WTC11 (cell line): ENCODE measurements at regions not wholly inside any gene's neighbourhood (a gene's known extent, or its start where the extent isn't known, plus 50 kb on each side); places are given as distances from the start of the nearest gene placed in this dataset.

ENCODE experiments used
- ATAC-seq: fragments of 200-7000 bp; cut with Tn5 transposase; 2 replicates; pipeline ENCODE4 v1.10.0; 2021; ENCODE audit warnings: mild to moderate bottlenecking, moderate library complexity
- CTCF ChIA-PET: fragments of 300-600 bp; sonication (Branson Sonifier 250); formaldehyde crosslinking; loops from one replicate; lab custom pipeline; 2021; ENCODE audit warnings: antibody characterized with exemption; lab: Charles Lee
- POLR2A ChIA-PET: fragments of 350-600 bp; sonication (Branson Sonifier 250); formaldehyde crosslinking; loops from one replicate; lab custom pipeline; 2021; ENCODE audit warnings: antibody characterized with exemption; lab: Charles Lee
- DNase-seq: peaks from one replicate; pipeline ENCODE4 v3.0.0; 2021; ENCODE audit warnings: low spot score
- H3K27ac Mint-ChIP-seq: 2 replicates; pipeline ENCODE4 v1.8.0; 2021; ENCODE audit warnings: mixed read lengths
- H3K27me3 Mint-ChIP-seq: 2 replicates; pipeline ENCODE4 v1.8.0; 2021; ENCODE audit warnings: low read depth, mild to moderate bottlenecking, moderate library complexity, mixed read lengths
- H3K36me3 Mint-ChIP-seq: 2 replicates; pipeline ENCODE4 v1.8.0; 2021; ENCODE audit warnings: mixed read lengths
- H3K4me1 Mint-ChIP-seq: 2 replicates; pipeline ENCODE4 v1.8.0; 2022; ENCODE audit warnings: mixed read lengths
- H3K4me3 Mint-ChIP-seq: 2 replicates; pipeline ENCODE4 v1.8.0; 2021; ENCODE audit warnings: mild to moderate bottlenecking, moderate library complexity, mixed read lengths
- H3K9me3 Mint-ChIP-seq: 2 replicates; pipeline ENCODE4 v1.8.0; 2021; ENCODE audit warnings: mixed read lengths
- ATF3 ChIP-seq: sonication (generic); formaldehyde crosslinking; conservative IDR thresholded peaks from 2 replicates; pipeline ENCODE4 v1.8.1; 2022; ENCODE audit warnings: mild to moderate bottlenecking, missing genetic modification reagents
- CBFB ChIP-seq: sonication (generic); formaldehyde crosslinking; IDR thresholded peaks from 2 replicates; pipeline ENCODE4 v1.8.1; 2022; ENCODE audit warnings: mild to moderate bottlenecking, low read depth, missing genetic modification reagents
- CDX4 ChIP-seq: fragments of 250-450 bp; sonication (Bioruptor Pico); IDR thresholded peaks from 2 replicates; pipeline ENCODE4 v1.9.0; 2021; ENCODE audit warnings: moderate library complexity, mild to moderate bottlenecking, inconsistent platforms, borderline replicate concordance
- ELF4 ChIP-seq: sonication (generic); formaldehyde crosslinking; IDR thresholded peaks from 2 replicates; pipeline ENCODE4 v1.8.1; 2022; ENCODE audit warnings: low read depth, mild to moderate bottlenecking, moderate library complexity, missing genetic modification reagents
- GABPB1 ChIP-seq: sonication (generic); formaldehyde crosslinking; IDR thresholded peaks from 2 replicates; pipeline ENCODE4 v1.8.1; 2023; ENCODE audit warnings: mild to moderate bottlenecking, missing genetic modification reagents
- HMGA2 ChIP-seq: fragments of 250-450 bp; sonication (Bioruptor Pico); IDR thresholded peaks from 2 replicates; pipeline ENCODE4 v1.4.0; 2021; ENCODE audit warnings: mild to moderate bottlenecking, moderate library complexity
- PRDM15 ChIP-seq: sonication (generic); formaldehyde crosslinking; IDR thresholded peaks from 2 replicates; pipeline ENCODE4 v1.8.0; 2022; ENCODE audit warnings: missing genetic modification reagents
- RELA ChIP-seq: sonication (generic); formaldehyde crosslinking; IDR thresholded peaks from 2 replicates; pipeline ENCODE4 v1.8.1; 2022; ENCODE audit warnings: missing genetic modification reagents, mild to moderate bottlenecking, borderline replicate concordance
- SOX15 ChIP-seq: fragments of 250-450 bp; sonication (Bioruptor Pico); IDR thresholded peaks from 2 replicates; pipeline ENCODE4 v1.9.0; 2021; ENCODE audit warnings: mild to moderate bottlenecking
- STAT6 ChIP-seq: sonication (generic); formaldehyde crosslinking; conservative IDR thresholded peaks from 2 replicates; pipeline ENCODE4 v1.8.1; 2023; ENCODE audit warnings: mild to moderate bottlenecking, low read depth, missing genetic modification reagents, moderate library complexity
- TCF7 ChIP-seq: sonication (generic); formaldehyde crosslinking; IDR thresholded peaks from 2 replicates; pipeline ENCODE4 v1.8.0; 2022; ENCODE audit warnings: mild to moderate bottlenecking, low read depth, missing genetic modification reagents, moderate library complexity
- TEAD1 ChIP-seq: sonication (generic); formaldehyde crosslinking; IDR thresholded peaks from 2 replicates; pipeline ENCODE4 v1.8.0; 2022; ENCODE audit warnings: mild to moderate bottlenecking, missing genetic modification reagents
- USF1 ChIP-seq: sonication (generic); formaldehyde crosslinking; IDR thresholded peaks from 2 replicates; pipeline ENCODE4 v1.8.0; 2022; ENCODE audit warnings: mild to moderate bottlenecking, missing genetic modification reagents
- ZMAT4 ChIP-seq: fragments of 250-450 bp; sonication (Bioruptor Pico); IDR thresholded peaks from 2 replicates; pipeline ENCODE4 v1.9.0; 2021; ENCODE audit warnings: mild to moderate bottlenecking
- ZNF121 ChIP-seq: sonication (generic); formaldehyde crosslinking; IDR thresholded peaks from 2 replicates; pipeline ENCODE4 v1.8.0; 2023; ENCODE audit warnings: missing genetic modification reagents
- ZNF396 ChIP-seq: fragments of 250-450 bp; sonication (Bioruptor Pico); IDR thresholded peaks from 2 replicates; pipeline ENCODE4 v1.8.0; 2021; ENCODE audit warnings: mild to moderate bottlenecking, moderate library complexity, borderline replicate concordance
- TF ChIP-seq, protein P1 (sequence below): sonication (generic); formaldehyde crosslinking; IDR thresholded peaks from 2 replicates; pipeline ENCODE4 v1.8.1; 2022; ENCODE audit warnings: low read depth, mild to moderate bottlenecking, moderate library complexity, missing genetic modification reagents, borderline replicate concordance
- TF ChIP-seq, protein P2 (sequence below): sonication (generic); formaldehyde crosslinking; IDR thresholded peaks from 2 replicates; pipeline ENCODE4 v1.8.0; 2023; ENCODE audit warnings: missing genetic modification reagents, mild to moderate bottlenecking, borderline replicate concordance
- TF ChIP-seq, protein P3 (sequence below): fragments of 250-450 bp; sonication (Bioruptor Pico); IDR thresholded peaks from 2 replicates; pipeline ENCODE4 v2.1.2; 2022; ENCODE audit warnings: mild to moderate bottlenecking, moderate library complexity

DNA sequence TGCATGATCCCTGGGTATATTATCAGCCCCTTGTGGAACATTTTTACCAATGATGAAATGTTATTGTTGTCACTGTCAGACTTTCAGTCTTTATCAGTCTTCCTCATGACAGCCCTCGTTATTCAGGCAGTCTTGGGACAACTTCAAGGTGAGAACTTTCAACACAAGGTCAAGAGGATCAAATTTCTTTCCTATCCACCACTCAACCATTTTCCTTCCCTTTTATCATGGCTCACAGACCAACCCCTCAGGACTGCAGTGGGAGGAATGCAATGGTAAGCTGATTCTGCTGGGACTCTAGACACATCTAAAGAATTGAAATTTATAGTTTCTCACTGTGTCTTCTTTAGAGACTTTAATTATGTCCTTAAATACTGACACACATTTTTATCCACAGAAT lies 107.0 kb upstream of the LSAMP start (continued):
- TF ChIP-seq USF1 (CRISPR knock-in tag), result no peak
- TF ChIP-seq, protein P1, sequence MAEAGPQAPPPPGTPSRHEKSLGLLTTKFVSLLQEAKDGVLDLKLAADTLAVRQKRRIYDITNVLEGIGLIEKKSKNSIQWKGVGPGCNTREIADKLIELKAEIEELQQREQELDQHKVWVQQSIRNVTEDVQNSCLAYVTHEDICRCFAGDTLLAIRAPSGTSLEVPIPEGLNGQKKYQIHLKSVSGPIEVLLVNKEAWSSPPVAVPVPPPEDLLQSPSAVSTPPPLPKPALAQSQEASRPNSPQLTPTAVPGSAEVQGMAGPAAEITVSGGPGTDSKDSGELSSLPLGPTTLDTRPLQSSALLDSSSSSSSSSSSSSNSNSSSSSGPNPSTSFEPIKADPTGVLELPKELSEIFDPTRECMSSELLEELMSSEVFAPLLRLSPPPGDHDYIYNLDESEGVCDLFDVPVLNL (CRISPR knock-in tag), result no peak
- TF ChIP-seq, protein P2, sequence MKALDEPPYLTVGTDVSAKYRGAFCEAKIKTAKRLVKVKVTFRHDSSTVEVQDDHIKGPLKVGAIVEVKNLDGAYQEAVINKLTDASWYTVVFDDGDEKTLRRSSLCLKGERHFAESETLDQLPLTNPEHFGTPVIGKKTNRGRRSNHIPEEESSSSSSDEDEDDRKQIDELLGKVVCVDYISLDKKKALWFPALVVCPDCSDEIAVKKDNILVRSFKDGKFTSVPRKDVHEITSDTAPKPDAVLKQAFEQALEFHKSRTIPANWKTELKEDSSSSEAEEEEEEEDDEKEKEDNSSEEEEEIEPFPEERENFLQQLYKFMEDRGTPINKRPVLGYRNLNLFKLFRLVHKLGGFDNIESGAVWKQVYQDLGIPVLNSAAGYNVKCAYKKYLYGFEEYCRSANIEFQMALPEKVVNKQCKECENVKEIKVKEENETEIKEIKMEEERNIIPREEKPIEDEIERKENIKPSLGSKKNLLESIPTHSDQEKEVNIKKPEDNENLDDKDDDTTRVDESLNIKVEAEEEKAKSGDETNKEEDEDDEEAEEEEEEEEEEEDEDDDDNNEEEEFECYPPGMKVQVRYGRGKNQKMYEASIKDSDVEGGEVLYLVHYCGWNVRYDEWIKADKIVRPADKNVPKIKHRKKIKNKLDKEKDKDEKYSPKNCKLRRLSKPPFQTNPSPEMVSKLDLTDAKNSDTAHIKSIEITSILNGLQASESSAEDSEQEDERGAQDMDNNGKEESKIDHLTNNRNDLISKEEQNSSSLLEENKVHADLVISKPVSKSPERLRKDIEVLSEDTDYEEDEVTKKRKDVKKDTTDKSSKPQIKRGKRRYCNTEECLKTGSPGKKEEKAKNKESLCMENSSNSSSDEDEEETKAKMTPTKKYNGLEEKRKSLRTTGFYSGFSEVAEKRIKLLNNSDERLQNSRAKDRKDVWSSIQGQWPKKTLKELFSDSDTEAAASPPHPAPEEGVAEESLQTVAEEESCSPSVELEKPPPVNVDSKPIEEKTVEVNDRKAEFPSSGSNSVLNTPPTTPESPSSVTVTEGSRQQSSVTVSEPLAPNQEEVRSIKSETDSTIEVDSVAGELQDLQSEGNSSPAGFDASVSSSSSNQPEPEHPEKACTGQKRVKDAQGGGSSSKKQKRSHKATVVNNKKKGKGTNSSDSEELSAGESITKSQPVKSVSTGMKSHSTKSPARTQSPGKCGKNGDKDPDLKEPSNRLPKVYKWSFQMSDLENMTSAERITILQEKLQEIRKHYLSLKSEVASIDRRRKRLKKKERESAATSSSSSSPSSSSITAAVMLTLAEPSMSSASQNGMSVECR (CRISPR knock-in tag), result no peak

DNA sequence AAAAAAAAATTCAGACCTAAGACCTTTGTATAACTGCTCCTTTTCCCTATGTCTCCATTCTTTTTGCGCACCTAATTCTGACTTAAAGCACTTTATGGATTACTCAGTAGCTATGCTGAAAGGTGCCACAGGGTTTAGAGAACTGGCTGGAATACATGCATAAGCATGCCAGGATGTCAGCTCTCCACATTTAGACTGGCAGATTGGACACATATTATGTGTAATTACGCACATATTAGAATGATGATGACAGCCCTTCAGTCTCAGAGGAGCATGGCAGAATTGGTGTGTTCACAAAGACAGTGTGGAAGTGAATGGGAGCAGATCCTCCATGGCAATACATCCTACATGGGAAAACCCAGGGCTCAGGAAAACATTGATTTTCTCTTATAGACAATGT lies 108.1 kb upstream of the LSAMP start:
- CTCF ChIA-PET, result no interaction called here
- peaks cover 9% of the 10 kb centered on the region for H3K4me1 Mint-ChIP-seq

More for the DNA sequence above, 108.1 kb upstream of the LSAMP start:
- H3K27me3 Mint-ChIP-seq, result no peaks in the 10 kb centered on the region
- POLR2A ChIA-PET, result no interaction called here
- ATAC-seq (no peak), DNase-seq (no peak)
- no peak for TF ChIP-seq ATF3 (CRISPR knock-in tag)
- TF ChIP-seq PRDM15 (CRISPR knock-in tag), result no peak
- no peak for TF ChIP-seq TEAD1 (CRISPR knock-in tag)
- TF ChIP-seq CDX4 (CRISPR knock-in tag), result no peak
- no peak for TF ChIP-seq GABPB1 (CRISPR knock-in tag)
- TF ChIP-seq ZMAT4 (CRISPR knock-in tag), result no peak
- TF ChIP-seq SOX15 (CRISPR knock-in tag), result no peak
- no peak for TF ChIP-seq CBFB
- TF ChIP-seq, protein P3, sequence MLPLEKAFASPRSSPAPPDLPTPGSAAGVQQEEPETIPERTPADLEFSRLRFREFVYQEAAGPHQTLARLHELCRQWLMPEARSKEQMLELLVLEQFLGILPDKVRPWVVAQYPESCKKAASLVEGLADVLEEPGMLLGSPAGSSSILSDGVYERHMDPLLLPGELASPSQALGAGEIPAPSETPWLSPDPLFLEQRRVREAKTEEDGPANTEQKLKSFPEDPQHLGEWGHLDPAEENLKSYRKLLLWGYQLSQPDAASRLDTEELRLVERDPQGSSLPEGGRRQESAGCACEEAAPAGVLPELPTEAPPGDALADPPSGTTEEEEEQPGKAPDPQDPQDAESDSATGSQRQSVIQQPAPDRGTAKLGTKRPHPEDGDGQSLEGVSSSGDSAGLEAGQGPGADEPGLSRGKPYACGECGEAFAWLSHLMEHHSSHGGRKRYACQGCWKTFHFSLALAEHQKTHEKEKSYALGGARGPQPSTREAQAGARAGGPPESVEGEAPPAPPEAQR, result no peak
- no peak for TF ChIP-seq STAT6 (CRISPR knock-in tag)
- TF ChIP-seq ZNF121, result no peak
- TF ChIP-seq HMGA2, result no peak
- TF ChIP-seq ZNF396 (CRISPR knock-in tag), result no peak
- no peak for TF ChIP-seq ELF4
- TF ChIP-seq TCF7 (CRISPR knock-in tag), result no peak
- no peak for TF ChIP-seq RELA
- no peaks in the 10 kb centered on the region for H3K36me3 Mint-ChIP-seq
- H3K27ac Mint-ChIP-seq, result no peak overlapping the region
- no peak overlapping the region for H3K4me3 Mint-ChIP-seq
- no peaks in the 10 kb centered on the region for H3K9me3 Mint-ChIP-seq
